NB4 (cell line): ENCODE measurements at regions not wholly inside any gene's neighbourhood (a gene's known extent, or its start where the extent isn't known, plus 50 kb on each side); places are given as distances from the start of the nearest gene placed in this dataset.

Source experiments
- DNase-seq: peaks from one replicate; pipeline ENCODE4 v3.0.0; 2010; ENCODE audit warnings: low read depth
- H3K4me3 ChIP-seq: one replicate; pipeline ENCODE4 v1.5.1; 2011; ENCODE audit warnings: mild to moderate bottlenecking, low read depth, low read length, moderate library complexity
- MYC ChIP-seq: IDR thresholded peaks from 2 replicates; pipeline ENCODE4 v1.6.1; 2011; ENCODE audit warnings: low read depth, low read length
- POLR2A ChIP-seq: IDR thresholded peaks from 2 replicates; pipeline ENCODE4 v1.6.1; 2011; ENCODE audit warnings: mild to moderate bottlenecking; ENCODE audit not compliant: insufficient read length; ENCODE audit errors: extremely low read depth
- TF ChIP-seq, protein P1 (sequence below): IDR thresholded peaks from 2 replicates; pipeline ENCODE4 v1.6.1; 2011; ENCODE audit warnings: low read depth, low read length
- TF ChIP-seq, protein P2 (sequence below): IDR thresholded peaks from one replicate; pipeline ENCODE4 v1.5.1; 2012; ENCODE audit warnings: low read depth, low read length

DNA sequence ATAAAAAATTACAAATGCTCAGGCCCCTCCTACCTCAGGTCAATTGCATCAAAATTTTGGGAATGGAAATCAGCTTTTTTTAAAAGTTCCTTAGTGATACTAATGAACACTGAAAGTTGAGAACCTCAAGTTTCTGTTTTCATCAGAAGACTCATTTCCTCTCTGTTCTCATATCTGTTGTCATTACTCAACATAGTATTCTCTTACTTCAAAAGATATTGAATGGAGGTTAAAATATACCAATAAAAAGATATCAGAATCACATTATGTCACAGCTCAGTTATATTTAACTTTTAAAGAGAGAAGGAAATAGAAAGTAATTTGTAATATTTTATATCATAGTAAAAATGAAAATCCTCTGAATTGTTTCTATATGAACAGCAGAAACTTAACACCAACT is 959.4 kb upstream of the LRRTM1 start:
- H3K4me3 ChIP-seq = no peak overlapping the region
- TF ChIP-seq, protein P1, sequence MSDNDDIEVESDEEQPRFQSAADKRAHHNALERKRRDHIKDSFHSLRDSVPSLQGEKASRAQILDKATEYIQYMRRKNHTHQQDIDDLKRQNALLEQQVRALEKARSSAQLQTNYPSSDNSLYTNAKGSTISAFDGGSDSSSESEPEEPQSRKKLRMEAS = no peak
- TF ChIP-seq MYC (no peak), POLR2A (no peak)
- TF ChIP-seq, protein P2, sequence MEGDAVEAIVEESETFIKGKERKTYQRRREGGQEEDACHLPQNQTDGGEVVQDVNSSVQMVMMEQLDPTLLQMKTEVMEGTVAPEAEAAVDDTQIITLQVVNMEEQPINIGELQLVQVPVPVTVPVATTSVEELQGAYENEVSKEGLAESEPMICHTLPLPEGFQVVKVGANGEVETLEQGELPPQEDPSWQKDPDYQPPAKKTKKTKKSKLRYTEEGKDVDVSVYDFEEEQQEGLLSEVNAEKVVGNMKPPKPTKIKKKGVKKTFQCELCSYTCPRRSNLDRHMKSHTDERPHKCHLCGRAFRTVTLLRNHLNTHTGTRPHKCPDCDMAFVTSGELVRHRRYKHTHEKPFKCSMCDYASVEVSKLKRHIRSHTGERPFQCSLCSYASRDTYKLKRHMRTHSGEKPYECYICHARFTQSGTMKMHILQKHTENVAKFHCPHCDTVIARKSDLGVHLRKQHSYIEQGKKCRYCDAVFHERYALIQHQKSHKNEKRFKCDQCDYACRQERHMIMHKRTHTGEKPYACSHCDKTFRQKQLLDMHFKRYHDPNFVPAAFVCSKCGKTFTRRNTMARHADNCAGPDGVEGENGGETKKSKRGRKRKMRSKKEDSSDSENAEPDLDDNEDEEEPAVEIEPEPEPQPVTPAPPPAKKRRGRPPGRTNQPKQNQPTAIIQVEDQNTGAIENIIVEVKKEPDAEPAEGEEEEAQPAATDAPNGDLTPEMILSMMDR = no peak
- no peak for DNase-seq

DNA sequence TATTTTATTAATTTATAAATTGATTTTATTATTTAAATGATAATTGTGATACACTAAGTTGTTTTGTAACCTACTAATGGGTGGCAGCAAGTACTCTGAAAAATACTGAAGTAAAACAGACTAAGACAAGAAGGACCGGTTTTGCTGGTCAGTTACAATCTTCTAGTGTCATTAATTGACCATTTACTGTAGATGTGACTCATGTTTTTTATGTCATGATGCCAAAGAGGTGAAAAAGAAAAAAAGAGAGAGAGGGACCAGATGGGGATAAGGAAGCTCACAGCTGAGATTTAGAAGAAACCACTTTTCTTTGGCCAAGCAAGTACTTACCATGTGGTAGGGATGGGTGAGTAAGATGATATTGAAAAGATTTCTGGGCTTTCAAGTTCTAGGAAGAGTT is 955.8 kb upstream of the LRRTM1 start:
- TF ChIP-seq POLR2A (no peak), MYC (no peak)
- TF ChIP-seq, protein P2 = no peak
- TF ChIP-seq, protein P1 = no peak
- no peak for DNase-seq
- H3K4me3 ChIP-seq = no peak overlapping the region

DNA sequence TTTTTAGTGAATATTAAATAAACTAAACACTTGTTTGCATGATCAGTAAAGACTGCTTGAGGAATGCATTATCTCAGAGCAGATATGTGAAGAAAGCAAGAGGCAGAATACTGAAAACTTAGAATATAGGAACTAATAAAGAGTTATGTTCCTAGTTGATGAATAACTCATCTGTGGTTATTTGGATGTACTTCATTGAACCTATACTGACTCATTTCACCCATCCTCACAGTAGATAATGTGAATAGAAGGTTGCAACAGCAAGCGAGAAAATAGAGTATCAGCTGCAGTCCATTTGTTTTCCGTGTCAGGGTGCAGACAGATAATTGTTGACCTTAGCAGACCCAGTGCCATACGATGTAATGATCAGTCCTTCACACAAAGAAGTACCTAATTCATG is 945.7 kb upstream of the LRRTM1 start:
- no peak overlapping the region for H3K4me3 ChIP-seq
- DNase-seq = no peak
- TF ChIP-seq, protein P1 = no peak
- no peak for TF ChIP-seq POLR2A
- TF ChIP-seq, protein P2 = no peak
- no peak for TF ChIP-seq MYC

DNA sequence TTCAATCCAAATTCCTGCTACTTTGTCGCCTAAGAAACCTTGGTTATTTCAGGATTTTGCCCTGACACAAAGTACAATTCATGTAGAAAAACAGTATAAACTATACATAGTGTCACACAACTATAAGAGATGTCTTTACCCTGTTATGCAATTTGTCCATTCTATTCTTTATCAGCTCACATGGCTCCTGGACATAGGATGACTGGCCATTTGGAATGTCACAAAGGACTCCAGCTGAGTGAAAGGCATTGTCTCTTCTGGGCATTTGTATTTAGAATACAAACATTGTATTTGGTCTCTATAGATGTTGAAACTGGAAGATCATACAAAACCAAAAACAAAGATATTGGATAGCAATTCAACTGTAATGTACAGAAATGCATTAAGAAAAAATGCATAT is 944.6 kb upstream of the LRRTM1 start:
- no peak for DNase-seq
- TF ChIP-seq POLR2A = no peak
- TF ChIP-seq, protein P2 = no peak
- no peak for TF ChIP-seq MYC
- TF ChIP-seq, protein P1 = no peak
- no peak overlapping the region for H3K4me3 ChIP-seq

DNA sequence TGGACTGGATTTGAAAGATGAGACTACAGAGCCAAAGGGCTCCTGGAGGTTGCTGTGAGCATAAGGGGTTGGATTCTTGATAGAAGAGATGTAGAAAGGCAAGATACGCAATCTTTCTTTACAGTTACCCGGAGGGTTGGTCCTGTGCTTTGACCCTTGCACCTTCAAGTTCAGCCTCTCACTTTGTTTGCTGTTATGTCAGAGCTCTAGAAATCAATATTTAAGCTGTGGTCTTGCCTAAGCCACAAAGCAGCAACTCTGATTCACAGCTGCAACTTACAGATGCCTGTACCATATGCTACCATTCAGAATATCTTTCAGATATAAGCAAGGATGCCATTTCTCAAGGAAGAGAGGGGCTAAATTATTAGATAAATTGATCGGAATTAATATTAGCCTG is 943.1 kb upstream of the LRRTM1 start:
- no peak overlapping the region for H3K4me3 ChIP-seq
- DNase-seq = no peak
- TF ChIP-seq POLR2A (no peak), MYC (no peak)
- TF ChIP-seq, protein P1 = no peak
- TF ChIP-seq, protein P2 = no peak

DNA sequence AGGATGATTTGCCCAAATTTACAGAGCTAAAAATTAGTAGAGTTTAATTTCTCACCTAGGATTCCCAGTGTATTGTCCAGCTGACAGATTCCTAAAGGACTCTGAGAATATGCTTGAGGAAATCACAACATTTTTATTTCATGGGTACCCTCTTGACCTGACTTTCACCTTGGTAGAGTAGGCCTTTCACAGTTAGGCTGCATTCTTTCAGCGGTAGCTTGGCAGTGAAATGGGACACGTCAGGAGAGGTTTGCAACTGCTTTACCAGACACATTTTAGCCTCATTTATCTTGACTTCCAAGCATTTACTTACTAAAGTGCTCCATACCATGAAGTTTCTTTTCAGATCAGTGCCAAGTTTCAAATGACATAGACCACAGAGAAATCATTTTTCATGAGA is 937.9 kb upstream of the LRRTM1 start:
- H3K4me3 ChIP-seq = no peak overlapping the region
- DNase-seq = no peak
- TF ChIP-seq, protein P1 = no peak
- TF ChIP-seq POLR2A (no peak), MYC (no peak)
- TF ChIP-seq, protein P2 = no peak
